Mesenchymal stem cell (in vitro differentiated cells and primary cell): ENCODE measurements at regions not wholly inside any gene's neighbourhood (a gene's known extent, or its start where the extent isn't known, plus 50 kb on each side); places are given as distances from the start of the nearest gene placed in this dataset.
"Not testable (repeated sequence)": the region's sequence is repeated elsewhere in the genome, so short reads cannot be mapped to it uniquely, and the experiment has no call there.

Experiments
- DNase-seq: peaks from one replicate; pipeline ENCODE4 v3.0.0-alpha.2; 2013
- H2AFZ ChIP-seq: one replicate; pipeline ENCODE4 v1.6.1; 2013; ENCODE audit warnings: low read depth, mild to moderate bottlenecking, control low read depth, inconsistent platforms, low read length, moderate library complexity
- H2AK5ac ChIP-seq: 2 replicates; pipeline ENCODE4 v1.6.1; 2013; ENCODE audit warnings: low read length, moderate library complexity, mild to moderate bottlenecking, inconsistent platforms; ENCODE audit not compliant: severe bottlenecking
- H2BK120ac ChIP-seq: one replicate; pipeline ENCODE4 v1.6.1; 2013; ENCODE audit warnings: low read depth, mild to moderate bottlenecking, inconsistent platforms, low read length, moderate library complexity
- H2BK12ac ChIP-seq, 2 experiments: one replicate each; pipeline ENCODE4 v1.6.1; 2013; ENCODE audit warnings: inconsistent platforms in 2 of 2, low read length in 2 of 2, mild to moderate bottlenecking in 2 of 2, moderate library complexity in 2 of 2, control low read depth in 1 of 2
- H2BK15ac ChIP-seq: one replicate; pipeline ENCODE4 v1.6.1; 2013; ENCODE audit warnings: mild to moderate bottlenecking, low read depth, inconsistent platforms; ENCODE audit not compliant: poor library complexity, severe bottlenecking
- H2BK5ac ChIP-seq: 2 replicates; pipeline ENCODE4 v1.6.1; 2013; ENCODE audit warnings: low read depth, mild to moderate bottlenecking, low read length, control low read depth, inconsistent platforms; ENCODE audit not compliant: poor library complexity, severe bottlenecking
- H3K14ac ChIP-seq, 2 experiments: one replicate each; pipeline ENCODE4 v1.6.1; 2013; ENCODE audit warnings: inconsistent platforms in 2 of 2, low read length in 2 of 2, control low read depth in 1 of 2, mild to moderate bottlenecking in 1 of 2, moderate library complexity in 1 of 2
- H3K18ac ChIP-seq, 2 experiments: one replicate each; pipeline ENCODE4 v1.6.1; 2013; ENCODE audit warnings: inconsistent platforms in 2 of 2, low read length in 2 of 2, control low read depth in 1 of 2, low read depth in 1 of 2, mild to moderate bottlenecking in 1 of 2
- H3K23ac ChIP-seq, 2 experiments: one replicate each; pipeline ENCODE4 v1.6.1; 2013; ENCODE audit warnings: inconsistent platforms in 2 of 2, low read length in 2 of 2, mild to moderate bottlenecking in 2 of 2, moderate library complexity in 2 of 2, control low read depth in 1 of 2
- H3K27ac ChIP-seq: 2 replicates; pipeline ENCODE4 v1.5.1; 2013; ENCODE audit warnings: mild to moderate bottlenecking, moderate library complexity, low read length, control low read depth, inconsistent platforms; ENCODE audit not compliant: poor library complexity, severe bottlenecking
- H3K27me3 ChIP-seq, 2 experiments: 2 replicates each; pipeline versions ENCODE4 v1.6.1 to v1.7.0; 2013; ENCODE audit warnings: low read length in 2 of 2, mild to moderate bottlenecking in 2 of 2, moderate library complexity in 2 of 2, control low read depth in 1 of 2, inconsistent platforms in 1 of 2; ENCODE audit not compliant: control insufficient read depth in 1 of 2, insufficient read depth in 1 of 2
- H3K36me3 ChIP-seq, 2 experiments: 2 replicates each; pipeline versions ENCODE4 v1.6.1 to v1.7.0; 2013; ENCODE audit warnings: low read length in 2 of 2, control low read depth in 1 of 2, inconsistent platforms in 1 of 2, low read depth in 1 of 2, mild to moderate bottlenecking in 1 of 2; ENCODE audit not compliant: insufficient read depth in 2 of 2, control insufficient read depth in 1 of 2
- H3K4ac ChIP-seq, 2 experiments: one replicate each; pipeline ENCODE4 v1.6.1; 2013; ENCODE audit warnings: inconsistent platforms in 2 of 2, low read length in 2 of 2, mild to moderate bottlenecking in 2 of 2, moderate library complexity in 2 of 2, control low read depth in 1 of 2, low read depth in 1 of 2
- H3K4me1 ChIP-seq: 2 replicates; pipeline ENCODE4 v1.6.1; 2013; ENCODE audit warnings: low read depth, low read length, control low read depth; ENCODE audit not compliant: control insufficient read depth, insufficient read depth
- H3K4me2 ChIP-seq: 2 replicates; pipeline ENCODE4 v1.6.1; 2013; ENCODE audit warnings: low read length, mild to moderate bottlenecking, inconsistent platforms; ENCODE audit not compliant: poor library complexity, severe bottlenecking
- H3K4me3 ChIP-seq, 2 experiments: 2 replicates each; pipeline versions ENCODE4 v1.5.1 to v1.7.0; 2013; ENCODE audit warnings: low read length in 2 of 2, mild to moderate bottlenecking in 2 of 2, control low read depth in 1 of 2, low read depth in 1 of 2; ENCODE audit not compliant: insufficient read depth in 1 of 2
- H3K79me1 ChIP-seq: replicated peaks from 2 replicates; pipeline ENCODE4 v1.6.1; 2013; ENCODE audit warnings: mild to moderate bottlenecking, control low read depth, low read length, inconsistent platforms; ENCODE audit not compliant: poor library complexity, severe bottlenecking
- H3K9ac ChIP-seq: 2 replicates; pipeline ENCODE4 v1.7.0; 2013; ENCODE audit warnings: mild to moderate bottlenecking, low read length, moderate library complexity
- H3K9me3 ChIP-seq: 2 replicates; pipeline ENCODE4 v1.7.0; 2013; ENCODE audit warnings: mild to moderate bottlenecking, low read length; ENCODE audit not compliant: control insufficient read depth
- H4K8ac ChIP-seq: one replicate; pipeline ENCODE4 v1.6.1; 2013; ENCODE audit warnings: inconsistent platforms, mild to moderate bottlenecking, low read length, moderate library complexity
- H4K91ac ChIP-seq: one replicate; pipeline ENCODE4 v1.6.1; 2013; ENCODE audit warnings: mild to moderate bottlenecking, low read length, inconsistent platforms
- WGBS: methylation state at CpG from one replicate; pipeline ENCODE4 v1.1.7; 2013; ENCODE audit warnings: mixed read lengths; 5-methylcytosine and 5-hydroxymethylcytosine counted together

DNA sequence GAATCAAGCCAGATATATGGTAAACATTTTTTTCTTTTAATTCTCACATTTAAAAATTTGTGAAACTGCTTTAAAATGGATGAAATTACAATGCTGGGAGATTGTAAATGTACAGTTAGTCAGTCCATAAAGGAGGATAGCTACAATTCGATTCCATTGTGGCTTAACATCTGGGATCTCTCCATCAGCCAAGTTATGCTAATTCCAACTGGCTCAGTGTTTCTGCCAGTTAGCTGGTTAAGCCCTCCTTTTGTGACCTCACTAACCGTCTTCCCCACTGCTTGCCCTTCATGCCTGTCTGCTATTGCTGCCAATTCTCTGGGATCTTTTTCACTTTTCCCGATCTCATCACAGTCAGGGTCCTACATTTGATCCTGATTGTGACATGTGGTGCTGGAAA, 1347.6 kb downstream of the CDH11 start:
- Histone ChIP-seq H2BK5ac (no peak overlapping the region), H3K14ac (no peak overlapping the region), H2BK15ac (no peak overlapping the region), H3K79me1 (no peaks in the 10 kb centered on the region), H3K27ac (no peak overlapping the region), H3K23ac (no peak overlapping the region), H2BK120ac (no peak overlapping the region), H4K91ac (no peak overlapping the region), H3K27me3 (no peaks in the 10 kb centered on the region), H2AFZ (no peak overlapping the region), H3K9me3 (no peaks in the 10 kb centered on the region), H3K4me2 (no peak overlapping the region), H4K8ac (no peak overlapping the region), H3K4me3 (no peak overlapping the region), H2AK5ac (no peak overlapping the region), H3K9ac (no peak overlapping the region), H3K18ac (no peak overlapping the region), H3K4me1 (no peaks in the 10 kb centered on the region), H3K4ac (no peak overlapping the region), H2BK12ac (no peak overlapping the region), H3K36me3 (no peaks in the 10 kb centered on the region)
- 91% methylated on average over 2 of the region's 3 CpGs for WGBS
- DNase-seq, result no peak

GRCh38 chr16:63769211-63769610, 1352.7 kb downstream of the CDH11 start:
- H2BK15ac ChIP-seq, result no peak overlapping the region
- no peaks in the 10 kb centered on the region for H3K9me3 ChIP-seq
- 84% methylated on average over 2 of the region's 2 CpGs for WGBS

GRCh38 chr16:63760246-63760645, 1361.6 kb downstream of the CDH11 start:
- not testable (repeated sequence) for H2BK15ac ChIP-seq
- WGBS, result 86% methylated on average over 11 of the region's 11 CpGs

More at GRCh38 chr16:63769211-63769610, 1352.7 kb downstream of the CDH11 start:
- H3K4me3 ChIP-seq, result no peak overlapping the region
- no peaks in the 10 kb centered on the region for H3K36me3 ChIP-seq
- no peak overlapping the region for H4K91ac ChIP-seq
- H2BK12ac ChIP-seq, result no peak overlapping the region
- no peak for DNase-seq
- H2BK120ac ChIP-seq, result no peak overlapping the region
- H3K4me2 ChIP-seq, result no peak overlapping the region
- H2BK5ac ChIP-seq, result no peak overlapping the region
- no peaks in the 10 kb centered on the region for H3K27me3 ChIP-seq
- H2AK5ac ChIP-seq, result no peak overlapping the region
- no peak overlapping the region for H3K27ac ChIP-seq
- H3K79me1 ChIP-seq, result no peaks in the 10 kb centered on the region
- H2AFZ ChIP-seq, result no peak overlapping the region
- no peak overlapping the region for H3K9ac ChIP-seq
- H3K18ac ChIP-seq, result no peak overlapping the region
- H3K4ac ChIP-seq, result no peak overlapping the region
- no peak overlapping the region for H3K23ac ChIP-seq
- H3K14ac ChIP-seq, result no peak overlapping the region
- H3K4me1 ChIP-seq, result no peaks in the 10 kb centered on the region
- no peak overlapping the region for H4K8ac ChIP-seq

GRCh38 chr16:63752347-63752746, 1369.5 kb downstream of the CDH11 start:
- Histone ChIP-seq H2BK15ac (no peak overlapping the region), H3K27ac (no peak overlapping the region), H3K4me1 (no peaks in the 10 kb centered on the region), H3K14ac (no peak overlapping the region), H3K4ac (no peak overlapping the region), H2AFZ (no peak overlapping the region), H3K79me1 (no peaks in the 10 kb centered on the region), H3K18ac (no peak overlapping the region), H2BK120ac (no peak overlapping the region), H2BK12ac (no peak overlapping the region), H3K4me2 (no peak overlapping the region), H3K27me3 (no peaks in the 10 kb centered on the region), H3K36me3 (no peaks in the 10 kb centered on the region), H4K8ac (no peak overlapping the region), H2BK5ac (no peak overlapping the region), H2AK5ac (no peak overlapping the region), H3K23ac (no peak overlapping the region), H3K9ac (no peak overlapping the region), H3K4me3 (no peak overlapping the region), H4K91ac (no peak overlapping the region), H3K9me3 (peaks cover 3% of the 10 kb centered on the region)
- DNase-seq, result no peak

More at GRCh38 chr16:63760246-63760645, 1361.6 kb downstream of the CDH11 start:
- not testable (repeated sequence) for H3K36me3 ChIP-seq, H3K27ac ChIP-seq, H3K23ac ChIP-seq, H3K18ac ChIP-seq, H3K27me3 ChIP-seq, H2AK5ac ChIP-seq, DNase-seq, H3K4me2 ChIP-seq, H3K4me1 ChIP-seq, H2AFZ ChIP-seq, H4K91ac ChIP-seq, H3K79me1 ChIP-seq, H3K4ac ChIP-seq, H3K9ac ChIP-seq, H2BK12ac ChIP-seq, H2BK120ac ChIP-seq, H4K8ac ChIP-seq, H3K4me3 ChIP-seq, H2BK5ac ChIP-seq, H3K14ac ChIP-seq, H3K9me3 ChIP-seq
